Chondrocyte (in vitro differentiated cells): ENCODE measurements at regions not wholly inside any gene's neighbourhood (a gene's known extent, or its start where the extent isn't known, plus 50 kb on each side); places are given as distances from the start of the nearest gene placed in this dataset.

Source experiments
- DNase-seq: peaks from one replicate; pipeline ENCODE4 v3.0.0; 2021; ENCODE audit warnings: mixed read lengths, low spot score
- H3K27ac Mint-ChIP-seq: one replicate; pipeline ENCODE4 v1.8.0; 2021; ENCODE audit warnings: mild to moderate bottlenecking, moderate library complexity, mixed read lengths; ENCODE audit not compliant: unreplicated experiment
- H3K27me3 Mint-ChIP-seq: 2 replicates; pipeline ENCODE4 v1.8.0; 2021; ENCODE audit warnings: low read depth, mixed read lengths
- H3K36me3 Mint-ChIP-seq: 2 replicates; pipeline ENCODE4 v1.8.0; 2021; ENCODE audit warnings: low read depth, mixed read lengths
- H3K4me1 Mint-ChIP-seq: 2 replicates; pipeline ENCODE4 v1.8.0; 2021; ENCODE audit warnings: low read depth, mild to moderate bottlenecking, mixed read lengths
- H3K4me3 Mint-ChIP-seq: one replicate; pipeline ENCODE4 v1.8.0; 2021; ENCODE audit warnings: mild to moderate bottlenecking, moderate library complexity, mixed read lengths; ENCODE audit not compliant: unreplicated experiment
- H3K9me3 Mint-ChIP-seq: 2 replicates; pipeline ENCODE4 v1.8.0; 2021; ENCODE audit warnings: low read depth, mixed read lengths
- CTCF ChIP-seq: fragments of 200-600 bp; sonication (generic); IDR thresholded peaks from 2 replicates; pipeline ENCODE4 v1.5.0; 2021; ENCODE audit warnings: antibody characterized with exemption, mild to moderate bottlenecking, moderate library complexity

- Mint-ChIP-seq H3K27ac (no peak overlapping the region), H3K4me1 (no peaks in the 10 kb centered on the region), H3K4me3 (no peak overlapping the region), H3K36me3 (no peaks in the 10 kb centered on the region), H3K27me3 (no peaks in the 10 kb centered on the region), H3K9me3 (peaks cover 18% of the 10 kb centered on the region)
- DNase-seq, result no peak
- TF ChIP-seq CTCF, result no peak
Measured at GRCh38 chr2:211237586-211238275, 681.3 kb downstream of the CPS1 start.

- Mint-ChIP-seq H3K9me3 (peaks cover 2% of the 10 kb centered on the region), H3K36me3 (no peaks in the 10 kb centered on the region), H3K4me1 (no peaks in the 10 kb centered on the region), H3K4me3 (no peak overlapping the region), H3K27ac (no peak overlapping the region), H3K27me3 (no peaks in the 10 kb centered on the region)
- DNase-seq, result no peak
- no peak for TF ChIP-seq CTCF
Measured at GRCh38 chr2:211241891-211242290, 685.5 kb downstream of the CPS1 start.

GRCh38 chr2:211247751-211248150 lies 691.4 kb downstream of the CPS1 start:
- Mint-ChIP-seq H3K27ac (no peak overlapping the region), H3K9me3 (no peaks in the 10 kb centered on the region), H3K36me3 (no peaks in the 10 kb centered on the region), H3K27me3 (no peaks in the 10 kb centered on the region), H3K4me1 (no peaks in the 10 kb centered on the region), H3K4me3 (no peak overlapping the region)
- TF ChIP-seq CTCF, result no peak
- no peak for DNase-seq

- Mint-ChIP-seq H3K4me3 (no peak overlapping the region), H3K9me3 (no peaks in the 10 kb centered on the region), H3K4me1 (no peaks in the 10 kb centered on the region), H3K36me3 (no peaks in the 10 kb centered on the region), H3K27me3 (no peaks in the 10 kb centered on the region), H3K27ac (no peak overlapping the region)
- TF ChIP-seq CTCF, result no peak
- no peak for DNase-seq
Measured at GRCh38 chr2:211248841-211249240, 692.4 kb downstream of the CPS1 start.

GRCh38 chr2:211251016-211251415 lies 694.6 kb downstream of the CPS1 start:
- H3K36me3 Mint-ChIP-seq, result no peaks in the 10 kb centered on the region
- no peaks in the 10 kb centered on the region for H3K4me1 Mint-ChIP-seq
- H3K4me3 Mint-ChIP-seq, result no peak overlapping the region
- TF ChIP-seq CTCF, result no peak
- no peak for DNase-seq
- no peak overlapping the region for H3K27ac Mint-ChIP-seq
- peaks cover 6% of the 10 kb centered on the region for H3K9me3 Mint-ChIP-seq
- no peaks in the 10 kb centered on the region for H3K27me3 Mint-ChIP-seq
